HUES48 (cell line): ENCODE measurements at regions not wholly inside any gene's neighbourhood (a gene's known extent, or its start where the extent isn't known, plus 50 kb on each side); places are given as distances from the start of the nearest gene placed in this dataset.

Experiments used
- H3K27ac ChIP-seq: one replicate; pipeline ENCODE4 v1.7.0; 2013; ENCODE audit warnings: low read depth, low read length, inconsistent platforms
- H3K27me3 ChIP-seq: 2 replicates; pipeline ENCODE4 v1.6.1; 2013; ENCODE audit warnings: mild to moderate bottlenecking, low read length; ENCODE audit not compliant: control insufficient read depth, insufficient read depth
- H3K36me3 ChIP-seq: 2 replicates; pipeline ENCODE4 v1.6.1; 2013; ENCODE audit warnings: low read length; ENCODE audit not compliant: control insufficient read depth, insufficient read depth
- H3K4me1 ChIP-seq: 2 replicates; pipeline ENCODE4 v1.6.1; 2013; ENCODE audit warnings: mild to moderate bottlenecking, low read length; ENCODE audit not compliant: control insufficient read depth, insufficient read depth
- H3K4me3 ChIP-seq: 2 replicates; pipeline ENCODE4 v1.5.1; 2013; ENCODE audit warnings: mild to moderate bottlenecking, low read depth, low read length
- H3K9ac ChIP-seq: 2 replicates; pipeline ENCODE4 v1.6.1; 2013; ENCODE audit warnings: mild to moderate bottlenecking, low read depth, low read length, moderate library complexity
- H3K9me3 ChIP-seq: 2 replicates; pipeline ENCODE4 v1.6.1; 2013; ENCODE audit warnings: low read length; ENCODE audit not compliant: control insufficient read depth, insufficient read depth

- Histone ChIP-seq H3K9me3 (no peaks in the 10 kb centered on the region), H3K27me3 (no peaks in the 10 kb centered on the region; the same call in 1 of the 2 replicates), H3K4me1 (peaks cover 22% of the 10 kb centered on the region), H3K27ac (peak overlapping the region; percentile 90), H3K36me3 (no peaks in the 10 kb centered on the region), H3K4me3 (no peak overlapping the region), H3K9ac (peak overlapping the region; percentile 31; the same call in 1 of the 2 replicates)
These were observed 55.0 kb downstream of the RPL37A start for GRCh38 chr2:216553482-216554240.

- Histone ChIP-seq H3K27me3 (no peaks in the 10 kb centered on the region; the same call in 1 of the 2 replicates), H3K4me3 (no peak overlapping the region), H3K9me3 (no peaks in the 10 kb centered on the region), H3K36me3 (no peaks in the 10 kb centered on the region), H3K4me1 (peaks cover 22% of the 10 kb centered on the region), H3K9ac (no peak overlapping the region), H3K27ac (no peak overlapping the region)
These were observed 55.6 kb downstream of the RPL37A start for GRCh38 chr2:216554286-216554685.

GRCh38 chr2:216554755-216555154, 56.1 kb downstream of the RPL37A start:
- Histone ChIP-seq H3K4me1 (peaks cover 22% of the 10 kb centered on the region), H3K27ac (no peak overlapping the region), H3K9ac (no peak overlapping the region), H3K27me3 (no peaks in the 10 kb centered on the region; the same call in 1 of the 2 replicates), H3K9me3 (no peaks in the 10 kb centered on the region), H3K4me3 (no peak overlapping the region), H3K36me3 (no peaks in the 10 kb centered on the region)

DNA sequence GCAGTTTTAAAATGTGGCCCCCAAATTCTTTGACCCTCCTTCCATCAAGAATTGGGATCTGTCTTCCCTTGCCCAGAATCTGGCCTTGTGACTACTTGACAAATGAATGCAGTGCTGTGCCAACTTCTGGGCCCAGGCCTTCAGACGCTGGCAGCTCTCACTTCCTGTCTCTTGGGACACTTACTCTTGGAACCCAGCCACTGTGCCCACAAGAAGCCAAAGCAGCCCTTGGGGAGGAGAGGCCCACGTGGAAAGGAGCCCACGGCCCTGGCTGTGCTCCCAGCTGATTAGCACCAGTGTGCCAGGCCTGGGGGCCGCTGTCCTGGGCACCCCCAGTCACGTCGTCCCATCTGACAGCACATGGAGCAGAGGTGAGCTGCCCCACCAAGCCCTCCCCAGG, 56.6 kb downstream of the RPL37A start:
- Histone ChIP-seq H3K27ac (no peak overlapping the region), H3K9ac (no peak overlapping the region), H3K36me3 (no peaks in the 10 kb centered on the region), H3K4me1 (peaks cover 22% of the 10 kb centered on the region), H3K9me3 (no peaks in the 10 kb centered on the region), H3K27me3 (no peaks in the 10 kb centered on the region; the same call in 1 of the 2 replicates), H3K4me3 (no peak overlapping the region)

- Histone ChIP-seq H3K9me3 (no peaks in the 10 kb centered on the region), H3K27ac (no peak overlapping the region), H3K4me1 (peaks cover 22% of the 10 kb centered on the region), H3K9ac (no peak overlapping the region), H3K4me3 (no peak overlapping the region), H3K36me3 (no peaks in the 10 kb centered on the region), H3K27me3 (no peaks in the 10 kb centered on the region; the same call in 1 of the 2 replicates)
These were observed 57.6 kb downstream of the RPL37A start for GRCh38 chr2:216556202-216556601.

DNA sequence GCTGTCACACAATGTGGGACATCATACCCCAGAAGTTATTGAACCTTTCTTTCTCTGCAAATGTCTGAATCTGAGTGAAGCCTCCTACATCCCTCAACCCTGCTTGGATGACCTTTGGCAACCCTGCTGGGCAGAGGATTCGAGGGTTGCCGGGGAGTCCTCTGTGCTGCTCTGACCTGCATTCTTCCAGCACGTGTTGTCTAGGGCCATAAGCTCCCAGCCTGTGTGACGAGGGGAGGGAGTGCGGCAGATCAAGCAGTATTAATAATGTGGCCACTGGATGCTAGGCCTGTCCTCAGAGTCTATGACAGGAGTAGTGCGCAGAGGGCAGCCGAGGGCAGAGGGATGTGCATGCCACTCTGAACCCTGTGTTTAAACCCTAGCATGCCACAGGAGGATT, 58.8 kb downstream of the RPL37A start:
- no peaks in the 10 kb centered on the region for H3K36me3 ChIP-seq
- H3K9me3 ChIP-seq = no peaks in the 10 kb centered on the region
- peaks cover 22% of the 10 kb centered on the region for H3K4me1 ChIP-seq
- H3K27me3 ChIP-seq = no peaks in the 10 kb centered on the region; the same call in 1 of the 2 replicates
- no peak overlapping the region for H3K4me3 ChIP-seq
- no peak overlapping the region for H3K27ac ChIP-seq
- H3K9ac ChIP-seq = no peak overlapping the region

DNA sequence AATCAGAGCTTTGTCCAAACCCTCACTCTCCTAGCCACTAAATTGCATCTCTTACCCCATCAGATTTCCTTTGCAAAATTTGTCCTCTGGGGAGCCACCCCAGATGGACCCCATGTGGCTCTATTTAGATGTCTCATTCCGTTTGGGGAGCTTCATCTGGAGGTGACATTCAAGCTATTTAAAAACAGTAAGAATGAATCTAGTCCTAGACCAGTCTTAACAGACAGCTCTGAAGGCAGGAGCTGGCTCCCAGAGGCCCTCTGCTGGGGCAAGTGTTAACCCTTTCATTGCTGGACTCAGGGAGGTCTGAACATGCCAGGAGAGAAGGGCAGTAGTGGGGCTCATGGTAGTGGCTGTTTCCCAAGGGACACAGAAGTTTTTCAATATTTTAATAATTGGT, 59.2 kb downstream of the RPL37A start:
- H3K27ac ChIP-seq = no peak overlapping the region
- no peaks in the 10 kb centered on the region; the same call in 1 of the 2 replicates for H3K27me3 ChIP-seq
- H3K9ac ChIP-seq = no peak overlapping the region
- no peaks in the 10 kb centered on the region for H3K9me3 ChIP-seq
- no peak overlapping the region for H3K4me3 ChIP-seq
- H3K4me1 ChIP-seq = peaks cover 25% of the 10 kb centered on the region
- no peaks in the 10 kb centered on the region for H3K36me3 ChIP-seq

DNA sequence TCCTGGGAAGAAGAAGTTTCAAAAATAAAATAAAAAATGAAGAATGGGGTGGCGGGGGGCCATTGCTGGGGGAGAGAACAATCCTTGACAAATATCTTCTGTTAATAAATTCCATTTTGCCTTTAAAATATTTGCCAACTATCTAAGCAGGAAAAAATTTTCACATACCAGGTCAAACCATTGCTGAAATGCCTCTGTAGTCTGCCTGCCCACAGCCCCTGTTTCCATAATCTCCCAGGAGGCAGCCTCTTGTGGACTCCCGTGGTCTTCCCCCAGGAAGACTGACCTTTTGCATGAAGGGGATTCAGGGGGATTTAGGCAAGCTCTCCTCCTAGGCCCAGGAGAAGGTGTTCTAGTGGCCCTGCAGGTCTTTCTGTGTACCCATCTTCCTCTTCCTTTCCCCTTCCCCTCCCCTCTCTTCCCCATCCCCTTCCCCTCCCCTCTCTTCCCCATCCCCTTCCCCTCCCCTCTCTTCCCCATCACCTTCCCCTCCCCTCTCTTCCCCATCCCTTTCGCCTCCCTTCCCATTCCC, 61.0 kb downstream of the RPL37A start:
- no peaks in the 10 kb centered on the region for H3K36me3 ChIP-seq
- H3K9ac ChIP-seq = no peak overlapping the region
- H3K27ac ChIP-seq = no peak overlapping the region
- H3K4me3 ChIP-seq = no peak overlapping the region
- no peaks in the 10 kb centered on the region; the same call in 1 of the 2 replicates for H3K27me3 ChIP-seq
- no peaks in the 10 kb centered on the region for H3K9me3 ChIP-seq
- peaks cover 27% of the 10 kb centered on the region for H3K4me1 ChIP-seq

DNA sequence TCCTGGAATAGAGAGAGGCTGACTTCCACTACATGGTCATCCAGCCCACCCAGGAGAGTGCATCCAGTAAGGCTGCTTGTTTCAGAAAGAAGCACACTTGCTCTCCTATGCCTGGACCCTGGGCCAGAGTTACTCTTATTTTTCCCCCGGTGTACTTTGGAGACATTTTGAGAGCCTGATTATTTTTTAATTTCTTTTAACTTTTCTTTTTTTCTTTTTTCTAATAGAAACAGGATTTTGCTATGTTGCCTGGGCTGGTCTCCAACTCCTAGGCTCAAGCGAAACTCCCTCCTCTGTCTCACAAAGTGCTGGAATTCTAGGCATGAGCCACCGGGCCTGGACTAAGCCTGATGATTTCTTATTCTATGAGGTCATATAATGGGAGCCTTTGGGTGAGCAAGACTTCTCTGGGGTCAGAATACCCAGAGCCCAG, 62.2 kb downstream of the RPL37A start:
- H3K4me1 ChIP-seq = peaks cover 27% of the 10 kb centered on the region
- H3K36me3 ChIP-seq = no peaks in the 10 kb centered on the region
- H3K27me3 ChIP-seq = no peaks in the 10 kb centered on the region
- no peak overlapping the region for H3K27ac ChIP-seq
- no peak overlapping the region for H3K4me3 ChIP-seq
- no peaks in the 10 kb centered on the region for H3K9me3 ChIP-seq
- no peak overlapping the region for H3K9ac ChIP-seq

- Histone ChIP-seq H3K9me3 (no peaks in the 10 kb centered on the region), H3K27me3 (no peaks in the 10 kb centered on the region), H3K36me3 (no peaks in the 10 kb centered on the region), H3K27ac (no peak overlapping the region), H3K9ac (no peak overlapping the region), H3K4me3 (no peak overlapping the region), H3K4me1 (peaks cover 20% of the 10 kb centered on the region)
These were observed 64.2 kb downstream of the RPL37A start for GRCh38 chr2:216562696-216563435.

DNA sequence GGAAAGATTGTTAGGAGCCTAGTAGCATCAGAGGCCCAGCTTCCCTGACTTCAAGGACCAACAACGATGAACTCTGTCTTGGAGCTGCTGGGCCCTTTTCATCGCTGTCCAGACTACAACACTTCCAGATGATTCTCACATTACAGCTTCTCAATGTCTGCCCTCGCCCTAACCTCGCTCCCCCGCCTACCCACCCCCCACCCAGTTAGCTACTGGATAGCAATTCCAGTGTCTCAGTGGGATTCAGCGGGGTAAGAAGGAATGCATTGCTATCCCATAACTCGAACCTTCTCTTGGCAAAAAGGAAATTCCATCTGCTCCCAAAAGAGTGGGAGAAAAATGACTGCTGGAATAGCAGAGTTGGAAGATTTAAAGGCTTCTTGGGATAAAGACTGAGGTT, 65.0 kb downstream of the RPL37A start:
- Histone ChIP-seq H3K27me3 (no peaks in the 10 kb centered on the region), H3K4me1 (peaks cover 19% of the 10 kb centered on the region), H3K36me3 (no peaks in the 10 kb centered on the region)

More for the DNA sequence above, 65.0 kb downstream of the RPL37A start:
- Histone ChIP-seq H3K4me3 (no peak overlapping the region), H3K27ac (no peak overlapping the region), H3K9ac (no peak overlapping the region), H3K9me3 (no peaks in the 10 kb centered on the region)
